ENCODE measurements at regions not wholly inside any gene's neighbourhood (a gene's known extent, or its start where the extent isn't known, plus 50 kb on each side); places are given as distances from the start of the nearest gene placed in this dataset.

- no peak for DNase-seq (ENCODE audit: low spot score)
- Histone ChIP-seq H3K4me3 (no peak overlapping the region), H3K27ac (no peak overlapping the region)
- TF ChIP-seq, protein P1, sequence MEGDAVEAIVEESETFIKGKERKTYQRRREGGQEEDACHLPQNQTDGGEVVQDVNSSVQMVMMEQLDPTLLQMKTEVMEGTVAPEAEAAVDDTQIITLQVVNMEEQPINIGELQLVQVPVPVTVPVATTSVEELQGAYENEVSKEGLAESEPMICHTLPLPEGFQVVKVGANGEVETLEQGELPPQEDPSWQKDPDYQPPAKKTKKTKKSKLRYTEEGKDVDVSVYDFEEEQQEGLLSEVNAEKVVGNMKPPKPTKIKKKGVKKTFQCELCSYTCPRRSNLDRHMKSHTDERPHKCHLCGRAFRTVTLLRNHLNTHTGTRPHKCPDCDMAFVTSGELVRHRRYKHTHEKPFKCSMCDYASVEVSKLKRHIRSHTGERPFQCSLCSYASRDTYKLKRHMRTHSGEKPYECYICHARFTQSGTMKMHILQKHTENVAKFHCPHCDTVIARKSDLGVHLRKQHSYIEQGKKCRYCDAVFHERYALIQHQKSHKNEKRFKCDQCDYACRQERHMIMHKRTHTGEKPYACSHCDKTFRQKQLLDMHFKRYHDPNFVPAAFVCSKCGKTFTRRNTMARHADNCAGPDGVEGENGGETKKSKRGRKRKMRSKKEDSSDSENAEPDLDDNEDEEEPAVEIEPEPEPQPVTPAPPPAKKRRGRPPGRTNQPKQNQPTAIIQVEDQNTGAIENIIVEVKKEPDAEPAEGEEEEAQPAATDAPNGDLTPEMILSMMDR (IDR thresholded peaks at IDR 0.05), result no peak
Observed at GRCh38 chr11:69907611-69908010, 88.4 kb upstream of the FGF3 start.

- no peak for DNase-seq (ENCODE audit: low spot score)
- Histone ChIP-seq H3K27ac (no peak overlapping the region), H3K4me3 (no peak overlapping the region)
- TF ChIP-seq, protein P1 (IDR thresholded peaks at IDR 0.05), result no peak
Observed at GRCh38 chr11:69908511-69909220, 89.5 kb upstream of the FGF3 start.

GRCh38 chr11:69909561-69910518 lies 90.6 kb upstream of the FGF3 start:
- no peak for DNase-seq (ENCODE audit: low spot score)
- TF ChIP-seq, protein P1 (IDR thresholded peaks at IDR 0.05), result peak; percentile 51
- H3K27ac ChIP-seq, result no peak overlapping the region
- no peak overlapping the region for H3K4me3 ChIP-seq

GRCh38 chr11:69910519-69911309 lies 91.5 kb upstream of the FGF3 start:
- Histone ChIP-seq H3K27ac (no peak overlapping the region), H3K4me3 (no peak overlapping the region)
- DNase-seq (ENCODE audit: low spot score), result no peak
- TF ChIP-seq, protein P1 (IDR thresholded peaks at IDR 0.05), result no peak

DNA sequence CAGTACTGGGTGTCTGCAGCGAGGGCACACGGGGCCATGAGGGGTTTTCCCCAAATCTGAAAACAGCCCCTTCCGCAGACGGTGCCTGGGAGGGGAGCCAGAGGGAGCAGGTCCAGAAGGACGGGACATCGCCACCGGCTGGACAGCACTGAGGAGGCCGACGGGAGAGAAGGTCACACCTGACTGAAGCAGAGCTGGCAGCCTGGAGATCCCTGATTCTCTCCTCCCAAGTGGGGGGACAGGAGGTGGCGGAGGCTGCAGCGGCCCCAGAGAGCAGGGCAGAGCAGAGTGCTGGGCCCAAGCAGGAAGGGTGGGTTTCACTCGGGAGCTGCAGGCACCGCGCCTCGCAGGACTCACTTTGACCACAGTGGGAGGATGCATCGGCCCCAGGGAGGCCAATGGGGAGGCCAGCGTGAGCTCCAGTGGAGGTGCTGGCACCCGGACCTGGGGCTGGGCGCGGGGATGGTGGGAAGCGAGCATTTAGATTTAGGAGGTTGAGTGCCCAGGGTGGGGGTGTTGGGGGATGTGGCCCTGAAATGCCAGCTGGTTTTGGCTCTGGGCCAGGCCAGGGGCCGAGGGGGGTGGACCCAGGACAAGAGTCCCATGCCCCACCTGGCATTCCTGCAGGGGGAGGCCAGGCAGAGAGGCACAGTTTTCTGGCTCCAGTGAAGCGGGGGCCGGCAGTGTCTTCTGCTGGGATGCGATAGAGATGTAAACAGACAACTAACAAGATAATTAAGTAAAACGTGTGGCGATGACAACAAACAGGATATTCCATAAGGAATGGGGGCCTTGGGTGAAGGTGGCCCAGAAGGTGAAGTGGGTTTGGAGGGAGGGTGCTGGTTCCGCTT lies 92.3 kb upstream of the FGF3 start:
- Histone ChIP-seq H3K27ac (no peak overlapping the region), H3K4me3 (no peak overlapping the region)
- TF ChIP-seq, protein P1 (IDR thresholded peaks at IDR 0.05), result no peak
- peak; percentile 65 for DNase-seq (ENCODE audit: low spot score)

Measured in coronary artery (tissue), 2 donors.